HEK293T (cell line): ENCODE measurements at regions not wholly inside any gene's neighbourhood (a gene's known extent, or its start where the extent isn't known, plus 50 kb on each side); places are given as distances from the start of the nearest gene placed in this dataset.

Experiments used
- SP1 ChIP-seq: fragments of 450-650 bp; IDR thresholded peaks from 2 replicates; pipeline ENCODE4 v1.6.1; 2017
- TARDBP ChIP-seq: fragments of 450-650 bp; IDR thresholded peaks from 2 replicates; pipeline ENCODE4 v1.6.1; 2016

DNA sequence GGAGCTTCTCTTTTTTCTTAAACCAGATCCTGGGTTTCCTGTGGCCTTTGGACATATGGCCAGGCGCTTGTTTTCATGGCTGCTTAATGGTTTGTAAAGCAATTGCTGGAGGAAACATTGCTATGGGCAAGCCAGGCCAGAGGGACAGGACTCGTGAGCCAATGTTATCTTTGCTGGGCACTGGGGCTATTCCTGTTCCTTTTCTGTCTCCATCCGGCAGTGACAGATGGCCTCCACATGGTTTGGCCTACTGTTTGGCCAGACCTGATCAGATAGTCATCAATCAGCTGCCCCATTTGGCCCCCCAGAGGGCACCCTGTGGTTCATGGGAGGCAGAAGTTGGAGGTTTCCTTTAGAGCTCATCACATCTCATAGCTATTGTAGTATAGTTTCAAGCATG, 326.1 kb upstream of the ROPN1 start:
- no peak for TF ChIP-seq SP1
- TF ChIP-seq TARDBP, result no peak
